Upper lobe of left lung (tissue), 4 donors: ENCODE measurements at regions not wholly inside any gene's neighbourhood (a gene's known extent, or its start where the extent isn't known, plus 50 kb on each side); places are given as distances from the start of the nearest gene placed in this dataset.

Experiments used
- POLR2A ChIP-seq, 4 donors: fragments of 450-650 bp; IDR thresholded peaks; one replicate each; pipeline ENCODE4 v1.5.1; 2016 to 2017; ENCODE audit warnings: antibody characterized with exemption in 4 of 4, mild to moderate bottlenecking in 2 of 4
- POLR2AphosphoS5 ChIP-seq, 2 donors: sonication (generic); formaldehyde crosslinking; IDR thresholded peaks; one replicate each; pipeline ENCODE4 v1.5.1; 2017; ENCODE audit warnings: antibody characterized with exemption in 2 of 2
- TF ChIP-seq, protein P1 (sequence below), 6 experiments: fragments of 450-650 bp in 4 of 6; fragments of 200-600 bp in 2 of 6; sonication (generic) in 2 of 6; IDR thresholded peaks; one replicate each; pipeline ENCODE4 v1.5.1; 2016 to 2019; ENCODE audit warnings: antibody characterized with exemption in 6 of 6

DNA sequence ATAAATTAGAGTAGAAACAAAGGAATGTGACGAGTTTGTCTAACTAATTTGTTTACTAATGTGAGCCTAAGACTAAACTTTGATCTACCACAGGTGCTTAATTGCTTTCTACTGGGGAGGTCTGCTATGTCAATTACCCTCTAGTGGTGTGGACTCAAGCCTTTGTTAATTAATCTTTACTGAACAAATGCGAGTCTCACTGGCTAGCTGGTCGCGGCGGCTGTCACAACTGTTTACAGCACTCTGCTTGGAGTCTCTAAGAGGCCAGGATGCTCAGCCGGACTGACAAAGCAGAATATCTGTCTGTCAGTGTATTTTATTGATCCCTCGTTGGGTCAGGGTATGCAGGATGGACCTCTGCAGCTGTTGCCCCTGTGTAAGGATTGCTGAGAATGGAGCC, 124.1 kb upstream of the KDM5D start:
- TF ChIP-seq POLR2AphosphoS5 (IDR thresholded peaks at IDR 0.05) (no peak), POLR2A (IDR thresholded peaks at IDR 0.05) (no peak)
- TF ChIP-seq, protein P1, sequence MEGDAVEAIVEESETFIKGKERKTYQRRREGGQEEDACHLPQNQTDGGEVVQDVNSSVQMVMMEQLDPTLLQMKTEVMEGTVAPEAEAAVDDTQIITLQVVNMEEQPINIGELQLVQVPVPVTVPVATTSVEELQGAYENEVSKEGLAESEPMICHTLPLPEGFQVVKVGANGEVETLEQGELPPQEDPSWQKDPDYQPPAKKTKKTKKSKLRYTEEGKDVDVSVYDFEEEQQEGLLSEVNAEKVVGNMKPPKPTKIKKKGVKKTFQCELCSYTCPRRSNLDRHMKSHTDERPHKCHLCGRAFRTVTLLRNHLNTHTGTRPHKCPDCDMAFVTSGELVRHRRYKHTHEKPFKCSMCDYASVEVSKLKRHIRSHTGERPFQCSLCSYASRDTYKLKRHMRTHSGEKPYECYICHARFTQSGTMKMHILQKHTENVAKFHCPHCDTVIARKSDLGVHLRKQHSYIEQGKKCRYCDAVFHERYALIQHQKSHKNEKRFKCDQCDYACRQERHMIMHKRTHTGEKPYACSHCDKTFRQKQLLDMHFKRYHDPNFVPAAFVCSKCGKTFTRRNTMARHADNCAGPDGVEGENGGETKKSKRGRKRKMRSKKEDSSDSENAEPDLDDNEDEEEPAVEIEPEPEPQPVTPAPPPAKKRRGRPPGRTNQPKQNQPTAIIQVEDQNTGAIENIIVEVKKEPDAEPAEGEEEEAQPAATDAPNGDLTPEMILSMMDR (IDR thresholded peaks at IDR 0.05) = no peak
